ENCODE measurements at regions not wholly inside any gene's neighbourhood (a gene's known extent, or its start where the extent isn't known, plus 50 kb on each side); places are given as distances from the start of the nearest gene placed in this dataset.

DNA sequence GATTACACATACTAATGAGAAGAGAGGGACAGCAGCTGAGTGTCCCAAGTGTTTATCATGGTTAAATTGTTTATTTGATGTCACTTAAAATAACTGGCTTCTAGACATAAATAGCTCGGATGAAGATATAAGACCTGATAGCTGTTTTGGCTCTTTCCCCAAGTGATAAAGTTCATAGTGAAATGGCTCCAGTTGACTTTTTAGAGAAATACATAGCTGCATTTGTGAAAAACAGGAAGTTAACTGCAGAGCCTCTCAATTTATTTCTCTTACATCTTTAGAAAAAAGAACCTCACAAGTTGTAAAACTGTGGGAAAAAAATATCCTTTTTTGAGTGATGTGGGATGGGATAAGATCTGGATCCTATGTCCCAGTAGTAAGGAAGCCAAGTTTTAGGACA lies 332.9 kb upstream of the RASGRP1 start:
- H4K20me1 ChIP-seq (ENCODE audit: insufficient read depth), result no peaks in the 10 kb centered on the region
- no peak overlapping the region for H3K4me3 ChIP-seq (ENCODE audit: low read depth in 2 of 2, low read length in 1 of 2)
- peaks cover 42% of the 10 kb centered on the region for H3F3A ChIP-seq (replicated peaks; ENCODE audit: insufficient read depth)
- H3K36me3 ChIP-seq (replicated peaks in 1 of 2; ENCODE audit: control insufficient read depth in 1 of 2, insufficient read depth in 2 of 2, low read length in 1 of 2), result no peaks in the 10 kb centered on the region
- H3K27ac ChIP-seq (ENCODE audit: low read depth in 2 of 2, low read length in 1 of 2), result no peak overlapping the region
- H3K79me2 ChIP-seq (ENCODE audit: insufficient read depth), result no peaks in the 10 kb centered on the region
- no peak overlapping the region for H3K4me2 ChIP-seq
- no peak for TF ChIP-seq YY1 (IDR thresholded peaks at IDR 0.05; ENCODE audit: low read depth)
- H3K4me1 ChIP-seq (ENCODE audit: control insufficient read depth in 1 of 2, insufficient read depth in 2 of 2, low read depth in 1 of 2, low read length in 1 of 2), result peaks cover 14 to 28% of the 10 kb centered on the region in 2 experiments
- WGBS (ENCODE audit: low lambda C conversion rate), result 94% methylated on average over 1 of the region's 1 CpG
- H2AFZ ChIP-seq (ENCODE audit: low read depth), result no peak overlapping the region
- no peak for DNase-seq
- no peak overlapping the region for H3K9ac ChIP-seq
- ChIA-PET POLR2A (no interaction called here), CTCF (interaction anchor here (0.7 to 1.2 kb wide), 2 partner anchors 10 to 198 kb away, joined by 3 read pairs; no protein-coding TSS in a partner anchor)
- H3K9me3 ChIP-seq, result no peaks in the 10 kb centered on the region
- H3K27me3 ChIP-seq (ENCODE audit: insufficient read depth), result no peaks in the 10 kb centered on the region
- no peaks in the 10 kb centered on the region for H3K9me2 ChIP-seq

DNA sequence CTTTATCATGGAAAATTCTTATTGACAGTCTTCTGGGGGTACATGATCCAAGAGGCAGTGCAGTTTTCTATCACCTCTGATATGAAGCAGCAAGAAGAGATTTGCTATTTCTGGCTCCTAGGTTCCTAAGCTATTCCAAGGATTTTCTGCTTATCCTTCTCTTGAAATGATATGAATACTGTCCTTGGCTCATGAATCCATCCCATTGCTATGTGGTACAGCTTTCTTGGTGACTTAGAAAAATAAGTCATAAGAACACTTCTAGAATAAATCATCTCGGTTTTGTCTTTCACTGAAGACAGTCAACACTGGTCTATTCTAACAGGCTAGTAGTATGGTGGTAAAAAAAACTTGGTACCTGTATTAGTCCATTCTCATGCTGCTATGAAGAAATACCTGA lies 333.6 kb upstream of the RASGRP1 start:
- no peaks in the 10 kb centered on the region for H3K79me2 ChIP-seq (ENCODE audit: insufficient read depth)
- no peaks in the 10 kb centered on the region for H3K36me3 ChIP-seq (replicated peaks in 1 of 2; ENCODE audit: control insufficient read depth in 1 of 2, insufficient read depth in 2 of 2, low read length in 1 of 2)
- no peaks in the 10 kb centered on the region for H4K20me1 ChIP-seq (ENCODE audit: insufficient read depth)
- no peak overlapping the region for H3K9ac ChIP-seq
- H3K4me3 ChIP-seq (ENCODE audit: low read depth in 2 of 2, low read length in 1 of 2), result no peak overlapping the region
- H3K4me2 ChIP-seq, result no peak overlapping the region
- POLR2A ChIA-PET, result no interaction called here
- no peak overlapping the region for H2AFZ ChIP-seq (ENCODE audit: low read depth)
- H3K27me3 ChIP-seq (ENCODE audit: insufficient read depth), result no peaks in the 10 kb centered on the region
- H3K4me1 ChIP-seq (ENCODE audit: control insufficient read depth in 1 of 2, insufficient read depth in 2 of 2, low read depth in 1 of 2, low read length in 1 of 2), result peaks cover 14 to 25% of the 10 kb centered on the region in 2 experiments
- no peak for TF ChIP-seq CHD2 (IDR thresholded peaks at IDR 0.05; ENCODE audit: low read length, partially characterized antibody)
- CTCF ChIA-PET, result interaction anchor here (0.7 to 1.2 kb wide), 2 partner anchors 10 to 199 kb away, joined by 3 read pairs; no protein-coding TSS in a partner anchor
- DNase-seq, result no peak
- peaks cover 36% of the 10 kb centered on the region for H3F3A ChIP-seq (replicated peaks; ENCODE audit: insufficient read depth)
- H3K27ac ChIP-seq (ENCODE audit: low read depth in 2 of 2, low read length in 1 of 2), result no peak overlapping the region
- H3K9me2 ChIP-seq, result no peaks in the 10 kb centered on the region
- H3K9me3 ChIP-seq, result no peaks in the 10 kb centered on the region
- 86% methylated on average over 1 of the region's 1 CpG for WGBS (ENCODE audit: low lambda C conversion rate)

DNA sequence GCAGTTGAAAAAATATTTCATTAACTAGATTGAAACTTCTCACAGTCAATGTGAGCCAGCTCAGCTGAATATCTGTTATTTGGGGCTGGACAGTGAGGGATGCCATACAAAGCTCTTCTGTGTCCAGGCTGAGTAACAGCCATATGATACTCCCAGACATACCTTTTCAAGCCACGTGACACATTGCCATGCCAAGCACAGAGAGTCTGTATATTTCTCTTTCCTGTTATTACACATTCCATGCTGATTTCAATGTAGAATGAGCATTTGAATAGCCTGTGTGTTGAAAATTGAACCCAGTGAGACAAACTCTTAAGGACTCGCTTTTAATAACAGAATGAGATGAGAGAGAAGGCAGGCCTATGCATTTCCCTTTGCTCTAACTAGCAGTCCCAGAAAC lies 334.7 kb upstream of the RASGRP1 start:
- H3K9me3 ChIP-seq, result no peaks in the 10 kb centered on the region
- ChIA-PET CTCF (no interaction called here), POLR2A (no interaction called here)
- H3K9ac ChIP-seq, result no peak overlapping the region
- no peak overlapping the region for H2AFZ ChIP-seq (ENCODE audit: low read depth)
- H3K4me1 ChIP-seq (ENCODE audit: control insufficient read depth in 1 of 2, insufficient read depth in 2 of 2, low read depth in 1 of 2, low read length in 1 of 2), result peaks cover 10 to 14% of the 10 kb centered on the region in 2 experiments
- 63% methylated on average over 2 of the region's 2 CpGs for WGBS (ENCODE audit: low lambda C conversion rate)
- H3F3A ChIP-seq (replicated peaks; ENCODE audit: insufficient read depth), result peaks cover 26% of the 10 kb centered on the region
- DNase-seq, result no peak
- H3K4me3 ChIP-seq (ENCODE audit: low read depth in 2 of 2, low read length in 1 of 2), result no peak overlapping the region
- no peaks in the 10 kb centered on the region for H3K79me2 ChIP-seq (ENCODE audit: insufficient read depth)
- H3K4me2 ChIP-seq, result no peak overlapping the region
- H3K27ac ChIP-seq (ENCODE audit: low read depth in 2 of 2, low read length in 1 of 2), result peak overlapping the region; percentile 31 to 45; a peak in 3 of 4 replicates
- no peaks in the 10 kb centered on the region for H3K36me3 ChIP-seq (replicated peaks in 1 of 2; ENCODE audit: control insufficient read depth in 1 of 2, insufficient read depth in 2 of 2, low read length in 1 of 2)
- no peaks in the 10 kb centered on the region for H4K20me1 ChIP-seq (ENCODE audit: insufficient read depth)
- no peaks in the 10 kb centered on the region for H3K27me3 ChIP-seq (ENCODE audit: insufficient read depth)
- H3K9me2 ChIP-seq, result no peaks in the 10 kb centered on the region
- TF ChIP-seq, protein P1, sequence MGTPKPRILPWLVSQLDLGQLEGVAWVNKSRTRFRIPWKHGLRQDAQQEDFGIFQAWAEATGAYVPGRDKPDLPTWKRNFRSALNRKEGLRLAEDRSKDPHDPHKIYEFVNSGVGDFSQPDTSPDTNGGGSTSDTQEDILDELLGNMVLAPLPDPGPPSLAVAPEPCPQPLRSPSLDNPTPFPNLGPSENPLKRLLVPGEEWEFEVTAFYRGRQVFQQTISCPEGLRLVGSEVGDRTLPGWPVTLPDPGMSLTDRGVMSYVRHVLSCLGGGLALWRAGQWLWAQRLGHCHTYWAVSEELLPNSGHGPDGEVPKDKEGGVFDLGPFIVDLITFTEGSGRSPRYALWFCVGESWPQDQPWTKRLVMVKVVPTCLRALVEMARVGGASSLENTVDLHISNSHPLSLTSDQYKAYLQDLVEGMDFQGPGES (IDR thresholded peaks at IDR 0.05; ENCODE audit: low read depth, low read length), result no peak
- TF ChIP-seq, protein P2, sequence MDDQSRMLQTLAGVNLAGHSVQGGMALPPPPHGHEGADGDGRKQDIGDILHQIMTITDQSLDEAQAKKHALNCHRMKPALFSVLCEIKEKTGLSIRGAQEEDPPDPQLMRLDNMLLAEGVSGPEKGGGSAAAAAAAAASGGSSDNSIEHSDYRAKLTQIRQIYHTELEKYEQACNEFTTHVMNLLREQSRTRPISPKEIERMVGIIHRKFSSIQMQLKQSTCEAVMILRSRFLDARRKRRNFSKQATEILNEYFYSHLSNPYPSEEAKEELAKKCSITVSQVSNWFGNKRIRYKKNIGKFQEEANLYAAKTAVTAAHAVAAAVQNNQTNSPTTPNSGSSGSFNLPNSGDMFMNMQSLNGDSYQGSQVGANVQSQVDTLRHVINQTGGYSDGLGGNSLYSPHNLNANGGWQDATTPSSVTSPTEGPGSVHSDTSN (IDR thresholded peaks at IDR 0.05), result 0 out of 2 replicates have a peak, but pooled peaks have one; percentile 25
- TF ChIP-seq POLR2AphosphoS5 (IDR thresholded peaks at IDR 0.05; ENCODE audit: low read depth, low read length) (no peak; the same call in 1 of the 2 replicates), GATA2 (CRISPR knock-in tag; IDR thresholded peaks at IDR 0.05) (no peak), NRF1 (IDR thresholded peaks at IDR 0.05; ENCODE audit: low read depth, low read length) (no peak), RFX5 (IDR thresholded peaks at IDR 0.05; ENCODE audit: low read length) (no peak), TCF12 (IDR thresholded peaks at IDR 0.05) (no peak), FOXM1 (IDR thresholded peaks at IDR 0.05; ENCODE audit: low read depth) (no peak)
- TF ChIP-seq, protein P3, sequence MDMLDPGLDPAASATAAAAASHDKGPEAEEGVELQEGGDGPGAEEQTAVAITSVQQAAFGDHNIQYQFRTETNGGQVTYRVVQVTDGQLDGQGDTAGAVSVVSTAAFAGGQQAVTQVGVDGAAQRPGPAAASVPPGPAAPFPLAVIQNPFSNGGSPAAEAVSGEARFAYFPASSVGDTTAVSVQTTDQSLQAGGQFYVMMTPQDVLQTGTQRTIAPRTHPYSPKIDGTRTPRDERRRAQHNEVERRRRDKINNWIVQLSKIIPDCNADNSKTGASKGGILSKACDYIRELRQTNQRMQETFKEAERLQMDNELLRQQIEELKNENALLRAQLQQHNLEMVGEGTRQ (IDR thresholded peaks at IDR 0.05; ENCODE audit: borderline replicate concordance, low read depth, low read length), result no peak
- TF ChIP-seq, protein P4, sequence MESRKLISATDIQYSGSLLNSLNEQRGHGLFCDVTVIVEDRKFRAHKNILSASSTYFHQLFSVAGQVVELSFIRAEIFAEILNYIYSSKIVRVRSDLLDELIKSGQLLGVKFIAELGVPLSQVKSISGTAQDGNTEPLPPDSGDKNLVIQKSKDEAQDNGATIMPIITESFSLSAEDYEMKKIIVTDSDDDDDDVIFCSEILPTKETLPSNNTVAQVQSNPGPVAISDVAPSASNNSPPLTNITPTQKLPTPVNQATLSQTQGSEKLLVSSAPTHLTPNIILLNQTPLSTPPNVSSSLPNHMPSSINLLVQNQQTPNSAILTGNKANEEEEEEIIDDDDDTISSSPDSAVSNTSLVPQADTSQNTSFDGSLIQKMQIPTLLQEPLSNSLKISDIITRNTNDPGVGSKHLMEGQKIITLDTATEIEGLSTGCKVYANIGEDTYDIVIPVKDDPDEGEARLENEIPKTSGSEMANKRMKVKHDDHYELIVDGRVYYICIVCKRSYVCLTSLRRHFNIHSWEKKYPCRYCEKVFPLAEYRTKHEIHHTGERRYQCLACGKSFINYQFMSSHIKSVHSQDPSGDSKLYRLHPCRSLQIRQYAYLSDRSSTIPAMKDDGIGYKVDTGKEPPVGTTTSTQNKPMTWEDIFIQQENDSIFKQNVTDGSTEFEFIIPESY (IDR thresholded peaks at IDR 0.05; ENCODE audit: borderline replicate concordance, low read depth), result no peak
- TF ChIP-seq, protein P5, sequence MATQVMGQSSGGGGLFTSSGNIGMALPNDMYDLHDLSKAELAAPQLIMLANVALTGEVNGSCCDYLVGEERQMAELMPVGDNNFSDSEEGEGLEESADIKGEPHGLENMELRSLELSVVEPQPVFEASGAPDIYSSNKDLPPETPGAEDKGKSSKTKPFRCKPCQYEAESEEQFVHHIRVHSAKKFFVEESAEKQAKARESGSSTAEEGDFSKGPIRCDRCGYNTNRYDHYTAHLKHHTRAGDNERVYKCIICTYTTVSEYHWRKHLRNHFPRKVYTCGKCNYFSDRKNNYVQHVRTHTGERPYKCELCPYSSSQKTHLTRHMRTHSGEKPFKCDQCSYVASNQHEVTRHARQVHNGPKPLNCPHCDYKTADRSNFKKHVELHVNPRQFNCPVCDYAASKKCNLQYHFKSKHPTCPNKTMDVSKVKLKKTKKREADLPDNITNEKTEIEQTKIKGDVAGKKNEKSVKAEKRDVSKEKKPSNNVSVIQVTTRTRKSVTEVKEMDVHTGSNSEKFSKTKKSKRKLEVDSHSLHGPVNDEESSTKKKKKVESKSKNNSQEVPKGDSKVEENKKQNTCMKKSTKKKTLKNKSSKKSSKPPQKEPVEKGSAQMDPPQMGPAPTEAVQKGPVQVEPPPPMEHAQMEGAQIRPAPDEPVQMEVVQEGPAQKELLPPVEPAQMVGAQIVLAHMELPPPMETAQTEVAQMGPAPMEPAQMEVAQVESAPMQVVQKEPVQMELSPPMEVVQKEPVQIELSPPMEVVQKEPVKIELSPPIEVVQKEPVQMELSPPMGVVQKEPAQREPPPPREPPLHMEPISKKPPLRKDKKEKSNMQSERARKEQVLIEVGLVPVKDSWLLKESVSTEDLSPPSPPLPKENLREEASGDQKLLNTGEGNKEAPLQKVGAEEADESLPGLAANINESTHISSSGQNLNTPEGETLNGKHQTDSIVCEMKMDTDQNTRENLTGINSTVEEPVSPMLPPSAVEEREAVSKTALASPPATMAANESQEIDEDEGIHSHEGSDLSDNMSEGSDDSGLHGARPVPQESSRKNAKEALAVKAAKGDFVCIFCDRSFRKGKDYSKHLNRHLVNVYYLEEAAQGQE (IDR thresholded peaks at IDR 0.05; ENCODE audit: low read depth, low read length), result no peak

Measured in SK-N-SH (cell line).